HL-60 (cell line): ENCODE measurements at regions not wholly inside any gene's neighbourhood (a gene's known extent, or its start where the extent isn't known, plus 50 kb on each side); places are given as distances from the start of the nearest gene placed in this dataset.

Experiments used
- DNase-seq, 2 experiments: peaks; one replicate each; pipeline ENCODE4 v3.0.0-alpha.2; 2010 to 2020; ENCODE audit warnings: low read depth in 1 of 2, low spot score in 1 of 2
- H3K27ac ChIP-seq: fragments of 250-450 bp; sonication (Bioruptor Pico); replicated peaks from 2 replicates; pipeline ENCODE4 v1.5.1; 2020; ENCODE audit warnings: mild to moderate bottlenecking, moderate library complexity
- H3K27me3 ChIP-seq: fragments of 250-450 bp; sonication (Bioruptor Pico); 2 replicates; pipeline ENCODE4 v1.5.1; 2021; ENCODE audit warnings: mild to moderate bottlenecking, moderate library complexity; ENCODE audit not compliant: insufficient read depth, poor library complexity, severe bottlenecking
- H3K4me3 ChIP-seq: replicated peaks from 2 replicates; pipeline ENCODE4 v1.5.1; 2011; ENCODE audit warnings: mild to moderate bottlenecking, control low read depth, low read length; ENCODE audit not compliant: insufficient read depth
- GABPA ChIP-seq: IDR thresholded peaks from 2 replicates; pipeline ENCODE4 v1.6.1; 2012; ENCODE audit warnings: low read depth
- POLR2AphosphoS5 ChIP-seq: IDR thresholded peaks from 2 replicates; pipeline ENCODE4 v1.6.1; 2012; ENCODE audit warnings: low read depth
- SPI1 ChIP-seq: IDR thresholded peaks from 2 replicates; pipeline ENCODE4 v1.6.1; 2012; ENCODE audit warnings: low read depth, mild to moderate bottlenecking, borderline replicate concordance
- TF ChIP-seq, protein P1 (sequence below): IDR thresholded peaks from one replicate; pipeline ENCODE4 v1.5.1; 2011; ENCODE audit warnings: low read length, control low read depth, inconsistent platforms; ENCODE audit not compliant: insufficient read depth
- TF ChIP-seq, protein P2 (sequence below): IDR thresholded peaks from 2 replicates; pipeline ENCODE4 v1.6.1; 2012; ENCODE audit warnings: low read depth; ENCODE audit not compliant: insufficient replicate concordance

DNA sequence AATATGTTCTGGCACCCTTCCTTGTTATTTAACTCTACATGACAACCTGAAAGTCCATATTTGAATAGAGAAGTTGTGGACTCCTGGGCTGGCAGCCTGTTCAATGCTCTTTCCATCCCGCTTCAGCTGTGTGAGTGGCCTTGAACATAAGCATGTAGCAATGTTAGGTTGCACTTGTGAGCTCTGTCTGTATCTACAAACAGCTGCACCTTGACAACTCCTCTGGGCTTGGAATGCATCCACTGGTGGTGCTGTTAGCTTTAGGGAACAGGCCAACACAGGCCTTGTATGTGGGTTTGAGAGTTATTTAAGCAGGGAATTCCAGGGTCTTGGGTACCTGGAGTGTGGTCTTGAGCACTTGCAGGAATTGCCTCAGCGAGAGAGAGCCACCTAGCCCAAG is 141.2 kb downstream of the DTHD1 start:
- Histone ChIP-seq H3K27me3 (no peaks in the 10 kb centered on the region), H3K4me3 (no peak overlapping the region), H3K27ac (no peak overlapping the region)
- TF ChIP-seq, protein P1, sequence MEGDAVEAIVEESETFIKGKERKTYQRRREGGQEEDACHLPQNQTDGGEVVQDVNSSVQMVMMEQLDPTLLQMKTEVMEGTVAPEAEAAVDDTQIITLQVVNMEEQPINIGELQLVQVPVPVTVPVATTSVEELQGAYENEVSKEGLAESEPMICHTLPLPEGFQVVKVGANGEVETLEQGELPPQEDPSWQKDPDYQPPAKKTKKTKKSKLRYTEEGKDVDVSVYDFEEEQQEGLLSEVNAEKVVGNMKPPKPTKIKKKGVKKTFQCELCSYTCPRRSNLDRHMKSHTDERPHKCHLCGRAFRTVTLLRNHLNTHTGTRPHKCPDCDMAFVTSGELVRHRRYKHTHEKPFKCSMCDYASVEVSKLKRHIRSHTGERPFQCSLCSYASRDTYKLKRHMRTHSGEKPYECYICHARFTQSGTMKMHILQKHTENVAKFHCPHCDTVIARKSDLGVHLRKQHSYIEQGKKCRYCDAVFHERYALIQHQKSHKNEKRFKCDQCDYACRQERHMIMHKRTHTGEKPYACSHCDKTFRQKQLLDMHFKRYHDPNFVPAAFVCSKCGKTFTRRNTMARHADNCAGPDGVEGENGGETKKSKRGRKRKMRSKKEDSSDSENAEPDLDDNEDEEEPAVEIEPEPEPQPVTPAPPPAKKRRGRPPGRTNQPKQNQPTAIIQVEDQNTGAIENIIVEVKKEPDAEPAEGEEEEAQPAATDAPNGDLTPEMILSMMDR = no peak
- TF ChIP-seq GABPA = no peak
- no peak for DNase-seq

DNA sequence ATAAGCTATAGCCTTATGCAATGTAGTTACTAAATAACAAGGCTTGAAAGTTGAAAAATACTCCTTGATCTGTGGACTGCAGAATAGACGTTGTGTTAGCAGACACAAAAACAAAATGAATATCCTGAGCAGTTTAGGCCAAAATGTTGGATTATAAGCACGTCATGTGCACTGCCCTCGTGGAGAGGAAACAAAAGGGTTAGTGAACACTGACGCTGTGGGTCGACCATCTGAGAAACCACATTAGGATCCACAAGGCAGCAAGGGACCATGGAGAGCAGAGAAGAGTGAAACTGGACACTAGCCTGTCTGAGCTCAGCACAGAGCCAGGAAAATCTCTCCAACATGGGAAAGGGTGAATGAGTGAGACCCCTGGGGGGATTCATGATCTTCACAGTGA is 145.3 kb downstream of the DTHD1 start:
- H3K27me3 ChIP-seq = no peaks in the 10 kb centered on the region
- TF ChIP-seq, protein P1 = no peak
- TF ChIP-seq, protein P2, sequence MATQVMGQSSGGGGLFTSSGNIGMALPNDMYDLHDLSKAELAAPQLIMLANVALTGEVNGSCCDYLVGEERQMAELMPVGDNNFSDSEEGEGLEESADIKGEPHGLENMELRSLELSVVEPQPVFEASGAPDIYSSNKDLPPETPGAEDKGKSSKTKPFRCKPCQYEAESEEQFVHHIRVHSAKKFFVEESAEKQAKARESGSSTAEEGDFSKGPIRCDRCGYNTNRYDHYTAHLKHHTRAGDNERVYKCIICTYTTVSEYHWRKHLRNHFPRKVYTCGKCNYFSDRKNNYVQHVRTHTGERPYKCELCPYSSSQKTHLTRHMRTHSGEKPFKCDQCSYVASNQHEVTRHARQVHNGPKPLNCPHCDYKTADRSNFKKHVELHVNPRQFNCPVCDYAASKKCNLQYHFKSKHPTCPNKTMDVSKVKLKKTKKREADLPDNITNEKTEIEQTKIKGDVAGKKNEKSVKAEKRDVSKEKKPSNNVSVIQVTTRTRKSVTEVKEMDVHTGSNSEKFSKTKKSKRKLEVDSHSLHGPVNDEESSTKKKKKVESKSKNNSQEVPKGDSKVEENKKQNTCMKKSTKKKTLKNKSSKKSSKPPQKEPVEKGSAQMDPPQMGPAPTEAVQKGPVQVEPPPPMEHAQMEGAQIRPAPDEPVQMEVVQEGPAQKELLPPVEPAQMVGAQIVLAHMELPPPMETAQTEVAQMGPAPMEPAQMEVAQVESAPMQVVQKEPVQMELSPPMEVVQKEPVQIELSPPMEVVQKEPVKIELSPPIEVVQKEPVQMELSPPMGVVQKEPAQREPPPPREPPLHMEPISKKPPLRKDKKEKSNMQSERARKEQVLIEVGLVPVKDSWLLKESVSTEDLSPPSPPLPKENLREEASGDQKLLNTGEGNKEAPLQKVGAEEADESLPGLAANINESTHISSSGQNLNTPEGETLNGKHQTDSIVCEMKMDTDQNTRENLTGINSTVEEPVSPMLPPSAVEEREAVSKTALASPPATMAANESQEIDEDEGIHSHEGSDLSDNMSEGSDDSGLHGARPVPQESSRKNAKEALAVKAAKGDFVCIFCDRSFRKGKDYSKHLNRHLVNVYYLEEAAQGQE = no peak
- no peak for TF ChIP-seq SPI1
- TF ChIP-seq GABPA = no peak
- no peak for TF ChIP-seq POLR2AphosphoS5
- DNase-seq = no peak
- no peak overlapping the region for H3K27ac ChIP-seq
- no peak overlapping the region for H3K4me3 ChIP-seq

DNA sequence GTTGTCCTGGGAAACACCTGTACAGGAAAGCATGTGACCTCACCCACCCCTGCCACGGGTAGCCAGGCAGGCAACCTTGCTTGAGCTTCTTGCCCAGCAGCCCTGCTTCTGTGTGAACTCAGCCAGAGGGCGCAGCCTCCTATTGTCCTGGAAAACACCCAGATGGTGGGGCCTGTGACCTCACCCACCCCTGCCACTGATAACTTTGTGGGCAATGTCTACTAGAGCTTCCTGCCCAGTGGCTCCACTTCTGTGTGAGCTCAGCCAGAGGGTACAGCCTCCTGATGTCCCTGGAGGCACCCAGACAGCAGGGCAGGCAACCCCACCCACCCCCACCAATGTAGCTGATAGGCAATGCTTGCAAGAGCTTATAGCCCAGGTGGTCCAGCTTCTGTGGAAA is 146.3 kb downstream of the DTHD1 start:
- H3K27me3 ChIP-seq = no peaks in the 10 kb centered on the region
- TF ChIP-seq POLR2AphosphoS5 = no peak
- TF ChIP-seq GABPA = no peak
- TF ChIP-seq, protein P2 = no peak
- TF ChIP-seq SPI1 = no peak
- TF ChIP-seq, protein P1 = no peak

DNA sequence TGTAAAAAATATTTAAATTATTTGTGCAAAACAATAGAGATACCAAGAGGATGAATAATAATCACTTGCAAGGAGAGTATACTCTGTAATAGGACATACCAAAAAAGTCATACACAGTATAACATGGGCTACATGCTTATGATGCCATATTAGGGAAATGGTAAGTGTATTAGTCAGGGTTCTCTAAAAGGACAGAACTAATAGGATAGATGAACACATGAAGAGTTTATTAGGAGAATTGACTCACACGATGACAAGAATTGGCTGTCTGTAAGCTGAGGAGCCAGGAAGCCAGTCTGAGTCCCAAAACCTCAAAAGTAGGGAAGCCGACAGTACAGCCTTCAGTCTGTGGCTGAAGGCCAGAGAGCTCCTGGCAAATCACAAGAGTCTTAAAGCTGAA is 151.2 kb downstream of the DTHD1 start:
- DNase-seq = no peak
- Histone ChIP-seq H3K27ac (no peak overlapping the region), H3K4me3 (no peak overlapping the region), H3K27me3 (no peaks in the 10 kb centered on the region)
- TF ChIP-seq GABPA (no peak), SPI1 (no peak), POLR2AphosphoS5 (no peak)
- TF ChIP-seq, protein P1 = no peak
- TF ChIP-seq, protein P2 = no peak

More for the DNA sequence above, 146.3 kb downstream of the DTHD1 start:
- DNase-seq = no peak
- Histone ChIP-seq H3K4me3 (no peak overlapping the region), H3K27ac (no peak overlapping the region)
